ENCODE measurements at regions not wholly inside any gene's neighbourhood (a gene's known extent, or its start where the extent isn't known, plus 50 kb on each side); places are given as distances from the start of the nearest gene placed in this dataset.
"Not testable (repeated sequence)": the region's sequence is repeated elsewhere in the genome, so short reads cannot be mapped to it uniquely, and the experiment has no call there.

DNA sequence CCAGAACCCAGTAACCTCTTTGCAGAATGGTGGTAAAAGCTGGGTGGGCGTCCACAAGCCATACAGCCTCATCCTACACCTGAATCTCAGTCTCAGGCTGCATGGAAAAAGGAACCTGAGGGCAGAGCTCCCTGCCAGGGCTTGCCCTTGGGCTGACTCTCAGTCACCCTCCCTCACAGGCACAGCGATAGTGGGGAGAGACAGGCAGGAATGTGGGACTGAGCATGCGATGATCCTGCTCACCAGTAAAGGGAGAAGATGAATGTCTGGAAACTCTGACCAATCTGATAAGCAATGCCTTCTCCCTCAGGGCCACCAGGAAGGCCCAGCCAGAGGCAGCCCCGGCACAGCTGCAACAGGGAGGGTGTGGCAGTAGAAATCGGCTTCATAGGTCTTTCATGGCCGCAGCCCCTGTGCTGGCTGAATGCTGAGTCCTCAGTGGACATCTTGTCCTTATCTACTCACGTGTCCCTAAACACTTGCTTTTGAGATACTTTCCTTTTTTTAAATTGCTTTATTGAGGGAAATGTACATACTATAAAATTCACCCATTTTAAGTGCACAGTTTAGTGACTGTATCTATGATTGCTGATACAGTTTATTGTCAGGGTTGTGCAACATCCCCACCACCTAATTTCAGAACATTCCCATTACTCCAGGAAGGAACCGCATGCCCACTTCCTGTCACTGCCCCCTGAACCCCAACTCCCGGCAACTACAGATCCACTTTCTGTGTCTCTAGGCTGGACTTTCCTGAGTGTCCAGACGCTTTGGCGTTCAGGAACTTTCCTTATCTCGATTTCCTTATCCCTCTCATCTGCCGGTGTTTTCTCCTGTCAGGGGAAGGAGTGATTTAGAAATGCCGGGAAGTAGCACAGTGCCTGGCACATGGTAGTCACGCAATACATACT, 258.1 kb downstream of the PCNX1 start:
- H3K4me3 ChIP-seq = no peak overlapping the region
- ATAC-seq (replicated peaks in 6 of 8) = peak in 7 of 8 experiments; percentile 25 to 90 (median 56)
- in situ Hi-C loops (cut with MboI; ENCODE audit: low pct_unique_long_range_greater_than_20kb in 2 of 9, low sequenced_read_pairs in 9 of 9, unreplicated experiment in 9 of 9) = loop anchor here in 1 of 9 experiments (25.0 kb wide), 1 partner anchor 147 kb away; the partner anchor contains the start of gene SIPA1L1
- 34 to 93% (median 83%) methylated on average over 2 to 9 of the region's 15 CpGs; no CpG with 5 or more reads in 2 of the 10 experiments for WGBS, 10 experiments
- H3K4me1 ChIP-seq (replicated peaks in 1 of 2) = peaks cover 4 to 9% of the 10 kb centered on the region in 2 donors
- H3K27ac ChIP-seq = no peak overlapping the region

DNA sequence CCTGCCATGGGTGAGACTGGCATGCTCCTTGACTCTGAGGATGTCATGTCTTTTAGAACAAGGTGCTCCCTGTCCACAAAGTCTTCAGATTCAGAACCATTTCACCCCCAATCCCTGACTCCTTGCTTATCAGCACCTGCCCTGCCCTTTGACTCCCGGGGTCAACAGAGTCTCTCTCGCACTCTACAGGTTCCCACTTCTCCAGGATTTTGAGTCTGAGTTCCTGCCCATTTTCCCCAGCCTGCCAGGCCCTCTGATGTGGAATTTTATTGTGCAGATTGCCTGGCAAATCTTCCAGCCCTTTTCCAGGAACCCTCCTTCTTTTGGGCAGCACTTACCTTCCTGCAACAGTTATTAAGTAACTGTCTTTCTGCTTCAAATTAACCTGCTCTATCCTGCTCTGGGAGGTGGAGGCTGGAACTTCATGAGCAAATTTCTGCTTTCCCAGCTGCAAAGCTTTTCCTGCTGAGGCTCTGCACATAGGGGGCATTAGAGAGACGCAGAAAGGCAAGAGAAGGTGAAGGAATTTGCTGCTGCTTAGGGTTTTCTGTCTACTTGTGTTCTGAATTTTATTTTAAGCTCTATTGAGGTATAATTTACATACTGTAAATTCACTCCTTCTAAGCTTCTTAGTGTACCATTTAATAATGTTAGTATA, 259.1 kb downstream of the PCNX1 start:
- peak; percentile 55 to 89 (median 74) for ATAC-seq (replicated peaks in 6 of 8)
- no peak overlapping the region for H3K27ac ChIP-seq
- WGBS, 10 experiments = 11 to 100% (median 56%) methylated on average over 1 to 2 of the region's 3 CpGs; no CpG with 5 or more reads in 3 of the 10 experiments
- in situ Hi-C loops (cut with MboI; ENCODE audit: low pct_unique_long_range_greater_than_20kb in 2 of 9, low sequenced_read_pairs in 9 of 9, unreplicated experiment in 9 of 9) = loop anchor here in 1 of 9 experiments (25.0 kb wide), 1 partner anchor 146 kb away; the partner anchor contains the start of gene SIPA1L1
- H3K4me1 ChIP-seq (replicated peaks in 1 of 2) = peaks cover 4 to 9% of the 10 kb centered on the region in 2 donors
- no peak overlapping the region for H3K4me3 ChIP-seq

DNA sequence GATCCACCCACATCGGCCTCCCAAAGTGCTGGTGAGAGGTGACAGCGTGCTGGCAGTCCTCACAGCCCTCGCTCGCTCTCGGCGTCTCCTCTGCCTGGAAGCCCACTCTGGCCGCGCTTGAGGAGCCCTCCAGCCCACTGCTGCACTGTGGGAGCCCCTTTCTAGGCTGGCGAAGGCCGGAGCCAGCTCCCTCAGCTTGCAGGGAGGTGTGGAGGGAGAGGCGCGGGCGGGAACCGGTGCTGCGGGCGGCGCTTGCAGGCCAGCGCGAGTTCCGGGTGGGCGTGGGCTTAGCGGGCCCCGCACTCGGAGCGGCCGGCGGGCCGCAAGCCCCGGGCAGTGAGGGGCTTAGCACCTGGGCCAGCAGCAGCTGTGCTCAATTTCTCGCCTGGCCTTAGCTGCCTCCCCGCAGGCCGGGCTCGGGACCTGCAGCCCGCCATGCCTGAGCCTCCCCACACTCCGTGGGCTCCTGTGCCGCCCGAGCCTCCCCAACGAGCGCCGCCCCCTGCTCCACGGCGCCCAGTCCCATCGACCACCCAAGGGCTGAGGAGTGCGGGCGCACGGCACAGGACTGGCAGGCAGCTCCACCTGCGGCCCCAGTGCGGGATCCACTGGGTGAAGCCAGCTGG, 260.2 kb downstream of the PCNX1 start:
- H3K27ac ChIP-seq; ATAC-seq (replicated peaks in 6 of 8); H3K4me1 ChIP-seq (replicated peaks in 1 of 2); H3K4me3 ChIP-seq: not testable (repeated sequence)
- in situ Hi-C loops (cut with MboI; ENCODE audit: low pct_unique_long_range_greater_than_20kb in 2 of 9, low sequenced_read_pairs in 9 of 9, unreplicated experiment in 9 of 9) = loop anchor here in 1 of 9 experiments (25.0 kb wide), 1 partner anchor 145 kb away; the partner anchor contains the start of gene SIPA1L1
- 83 to 100% (median 100%) methylated on average over 1 to 2 of the region's 48 CpGs; no CpG with 5 or more reads in 7 of the 10 experiments for WGBS, 10 experiments

DNA sequence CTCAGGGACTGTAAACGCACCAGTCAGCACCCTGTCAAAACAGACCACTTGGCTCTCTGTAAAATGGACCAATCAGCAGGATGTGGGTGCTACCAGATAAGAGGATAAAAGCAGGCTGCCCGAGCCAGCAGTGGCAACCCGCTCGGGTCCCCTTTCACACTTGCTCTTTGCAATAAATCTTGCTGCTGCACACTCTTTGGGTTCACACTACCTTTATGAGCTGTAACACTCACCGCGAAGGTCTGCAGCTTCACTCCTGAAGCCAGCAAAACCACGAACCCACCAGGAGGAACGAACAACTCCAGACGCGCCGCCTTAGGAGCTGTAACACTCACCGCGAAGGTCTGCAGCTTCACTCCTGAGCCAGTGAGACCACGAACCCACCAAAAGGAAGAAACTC, 260.9 kb downstream of the PCNX1 start:
- H3K4me1 ChIP-seq (replicated peaks in 1 of 2); ATAC-seq (replicated peaks in 6 of 8); H3K4me3 ChIP-seq; H3K27ac ChIP-seq: not testable (repeated sequence)
- WGBS, 10 experiments = 0 to 93% (median 83%) methylated on average over 1 to 3 of the region's 14 CpGs; no CpG with 5 or more reads in 7 of the 10 experiments
- in situ Hi-C loops (cut with MboI; ENCODE audit: low pct_unique_long_range_greater_than_20kb in 2 of 9, low sequenced_read_pairs in 9 of 9, unreplicated experiment in 9 of 9) = loop anchor here in 1 of 9 experiments (25.0 kb wide), 1 partner anchor 144 kb away; the partner anchor contains the start of gene SIPA1L1

- H3K4me1 ChIP-seq (replicated peaks in 1 of 2) = peaks cover 4 to 9% of the 10 kb centered on the region in 2 donors
- 79 to 100% (median 90%) methylated on average over 5 to 12 of the region's 17 CpGs for WGBS, 10 experiments
- H3K4me3 ChIP-seq = no peak overlapping the region
- ATAC-seq (replicated peaks in 6 of 8) = no peak
- in situ Hi-C loops (cut with MboI; ENCODE audit: low pct_unique_long_range_greater_than_20kb in 2 of 9, low sequenced_read_pairs in 9 of 9, unreplicated experiment in 9 of 9) = loop anchor here in 1 of 9 experiments (25.0 kb wide), 1 partner anchor 144 kb away; the partner anchor contains the start of gene SIPA1L1
- no peak overlapping the region for H3K27ac ChIP-seq
Measured at GRCh38 chr14:71168564-71169427, 261.5 kb downstream of the PCNX1 start.

GRCh38 chr14:71169861-71170260, 262.6 kb downstream of the PCNX1 start:
- in situ Hi-C loops (cut with MboI; ENCODE audit: low pct_unique_long_range_greater_than_20kb in 2 of 9, low sequenced_read_pairs in 9 of 9, unreplicated experiment in 9 of 9) = loop anchor here in 1 of 9 experiments (25.0 kb wide), 1 partner anchor 142 kb away; the partner anchor contains the start of gene SIPA1L1
- Histone ChIP-seq H3K27ac (no peak overlapping the region), H3K4me3 (no peak overlapping the region), H3K4me1 (replicated peaks in 1 of 2) (peaks cover 4 to 9% of the 10 kb centered on the region in 2 donors)
- WGBS, 10 experiments = 65 to 100% (median 70%) methylated on average over 1 to 3 of the region's 5 CpGs; no CpG with 5 or more reads in 5 of the 10 experiments
- ATAC-seq (replicated peaks in 6 of 8) = peak in 5 of 8 experiments; percentile 69 to 93 (median 85)

DNA sequence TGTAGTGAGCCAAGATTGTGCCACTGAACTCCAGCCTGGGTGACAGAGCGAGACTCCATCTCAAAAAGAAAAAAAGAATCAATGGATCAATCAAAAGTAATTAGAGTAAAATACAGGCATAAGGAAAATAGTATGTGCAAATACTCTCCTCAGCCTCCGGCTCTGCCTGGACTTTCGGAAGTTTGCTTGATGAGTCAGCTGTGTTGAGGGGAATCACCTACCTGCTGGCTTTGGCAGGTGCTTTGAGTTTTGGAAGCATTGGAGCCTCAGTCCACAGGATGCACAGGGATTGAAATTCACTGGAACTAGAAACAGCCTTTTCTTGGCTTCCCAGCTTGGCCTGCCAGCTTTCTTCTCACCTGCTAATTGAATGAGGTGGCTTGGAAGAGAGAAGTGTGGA, 268.2 kb downstream of the PCNX1 start:
- in situ Hi-C loops (cut with MboI; ENCODE audit: low pct_unique_long_range_greater_than_20kb in 2 of 9, low sequenced_read_pairs in 9 of 9, unreplicated experiment in 9 of 9) = no loop called here
- H3K4me3 ChIP-seq = no peak overlapping the region
- H3K4me1 ChIP-seq (replicated peaks in 1 of 2) = no peaks in the 10 kb centered on the region
- ATAC-seq (replicated peaks in 6 of 8) = no peak
- no peak overlapping the region for H3K27ac ChIP-seq
- 90 to 100% (median 100%) methylated on average over 1 to 3 of the region's 3 CpGs; no CpG with 5 or more reads in 3 of the 10 experiments for WGBS, 10 experiments

GRCh38 chr14:71179066-71179465, 271.8 kb downstream of the PCNX1 start:
- Histone ChIP-seq H3K4me1 (replicated peaks in 1 of 2) (no peaks in the 10 kb centered on the region), H3K27ac (no peak overlapping the region), H3K4me3 (no peak overlapping the region)
- in situ Hi-C loops (cut with MboI; ENCODE audit: low pct_unique_long_range_greater_than_20kb in 2 of 9, low sequenced_read_pairs in 9 of 9, unreplicated experiment in 9 of 9) = no loop called here
- 60 to 93% (median 88%) methylated on average over 1 to 4 of the region's 5 CpGs; no CpG with 5 or more reads in 4 of the 10 experiments for WGBS, 10 experiments
- ATAC-seq (replicated peaks in 6 of 8) = no peak

DNA sequence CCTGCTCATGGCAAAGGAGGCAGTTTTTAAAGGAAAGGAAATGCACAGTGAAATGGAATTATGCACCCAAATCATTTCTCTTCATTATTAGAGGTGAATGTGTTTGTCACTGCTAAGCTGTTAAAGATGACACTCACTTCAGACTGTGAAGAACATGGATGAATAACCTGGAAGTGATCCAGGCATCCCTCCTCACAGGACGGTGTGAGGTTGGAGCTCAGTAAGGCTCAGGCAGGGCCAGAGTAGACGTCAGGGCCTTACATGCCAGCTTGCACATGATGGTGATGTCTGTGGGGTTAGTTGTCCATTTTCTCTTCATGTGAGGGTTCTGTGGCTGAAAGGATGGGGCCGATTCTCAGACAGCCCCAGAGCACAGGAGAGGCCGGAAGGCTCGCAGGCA, 273.1 kb downstream of the PCNX1 start:
- in situ Hi-C loops (cut with MboI; ENCODE audit: low pct_unique_long_range_greater_than_20kb in 2 of 9, low sequenced_read_pairs in 9 of 9, unreplicated experiment in 9 of 9) = no loop called here
- Histone ChIP-seq H3K4me1 (replicated peaks in 1 of 2) (no peaks in the 10 kb centered on the region), H3K4me3 (no peak overlapping the region), H3K27ac (no peak overlapping the region)
- 27 to 81% (median 65%) methylated on average over 1 to 5 of the region's 5 CpGs; no CpG with 5 or more reads in 4 of the 10 experiments for WGBS, 10 experiments
- no peak for ATAC-seq (replicated peaks in 6 of 8)

DNA sequence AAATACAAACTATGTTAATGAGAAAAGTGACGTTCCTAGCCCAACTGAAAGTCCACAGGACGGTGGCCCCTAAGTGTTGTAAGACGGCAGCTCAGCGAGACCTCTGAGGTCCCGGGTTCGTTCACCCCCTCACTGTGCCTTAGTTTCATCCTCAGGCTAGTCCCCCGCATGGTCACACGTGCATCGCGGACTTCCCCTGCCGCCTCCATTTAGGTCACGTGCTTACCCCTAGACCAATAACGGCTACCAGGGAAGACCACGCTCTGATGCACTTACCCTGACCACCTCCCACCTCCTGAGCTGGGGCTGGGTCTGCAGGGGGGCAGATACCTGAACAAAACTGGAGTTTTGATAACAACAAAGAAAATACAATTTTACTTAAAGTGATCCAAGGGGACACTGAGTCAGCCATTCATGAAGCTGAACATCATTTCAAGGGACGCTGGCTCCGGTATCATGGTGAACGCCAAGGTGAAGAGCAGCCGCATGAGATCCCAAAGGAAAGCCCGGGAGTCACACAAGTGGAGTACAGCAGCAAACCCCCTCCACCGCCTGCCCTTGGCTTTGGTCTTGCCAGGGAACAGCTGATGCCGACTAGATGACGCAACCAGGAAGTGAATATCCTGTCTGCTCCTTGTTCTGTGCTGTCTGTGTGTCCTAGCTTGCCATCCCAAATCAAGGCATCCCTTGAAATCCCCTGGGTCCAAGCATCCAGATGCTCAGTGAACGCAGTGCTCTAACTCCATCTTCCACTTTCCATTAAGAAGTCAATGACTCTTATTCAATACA, 274.1 kb downstream of the PCNX1 start:
- no peak overlapping the region for H3K4me3 ChIP-seq
- WGBS, 10 experiments = 72 to 100% (median 93%) methylated on average over 1 to 15 of the region's 23 CpGs
- ATAC-seq (replicated peaks in 6 of 8) = no peak
- H3K27ac ChIP-seq = no peak overlapping the region
- H3K4me1 ChIP-seq (replicated peaks in 1 of 2) = no peaks in the 10 kb centered on the region
- in situ Hi-C loops (cut with MboI; ENCODE audit: low pct_unique_long_range_greater_than_20kb in 2 of 9, low sequenced_read_pairs in 9 of 9, unreplicated experiment in 9 of 9) = no loop called here

- in situ Hi-C loops (cut with MboI; ENCODE audit: low pct_unique_long_range_greater_than_20kb in 2 of 9, low sequenced_read_pairs in 9 of 9, unreplicated experiment in 9 of 9) = no loop called here
- Histone ChIP-seq H3K4me3 (no peak overlapping the region), H3K4me1 (replicated peaks in 1 of 2) (no peaks in the 10 kb centered on the region), H3K27ac (no peak overlapping the region)
- WGBS, 10 experiments = 27 to 90% (median 58%) methylated on average over 2 to 5 of the region's 7 CpGs; no CpG with 5 or more reads in 1 of the 10 experiments
- peak in 5 of 8 experiments; percentile 12 to 67 (median 35) for ATAC-seq (replicated peaks in 6 of 8)
Measured at GRCh38 chr14:71183876-71184689, 276.8 kb downstream of the PCNX1 start.

Data from motor neuron (in vitro differentiated cells).